ENCODE measurements at regions not wholly inside any gene's neighbourhood (a gene's known extent, or its start where the extent isn't known, plus 50 kb on each side); places are given as distances from the start of the nearest gene placed in this dataset.
"Not testable (repeated sequence)": the region's sequence is repeated elsewhere in the genome, so short reads cannot be mapped to it uniquely, and the experiment has no call there.

DNA sequence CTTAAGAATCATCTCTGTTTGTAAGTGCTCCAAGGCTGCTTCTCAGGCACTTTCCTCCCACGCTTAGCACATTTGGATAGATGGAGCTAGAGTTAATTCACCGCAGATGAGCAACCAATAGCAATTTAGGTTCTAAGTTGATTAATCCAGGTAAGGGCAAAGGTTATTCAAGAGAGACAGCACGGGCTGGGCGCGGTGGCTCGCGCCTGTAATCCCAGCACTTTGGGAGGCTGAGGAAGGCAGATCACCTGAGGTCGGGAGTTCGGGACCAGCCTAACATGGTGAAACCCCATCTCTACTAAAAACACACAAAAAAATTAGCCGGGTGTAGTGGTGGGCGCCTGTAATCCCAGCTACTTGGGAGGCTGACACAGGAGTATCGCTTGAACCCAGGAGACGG is 54.5 kb upstream of the UNC13C start:
- H3K9me2 ChIP-seq (replicated peaks; ENCODE audit: low read depth, low read length); H3F3A ChIP-seq (ENCODE audit: low read depth); H3K4me1 ChIP-seq (ENCODE audit: insufficient read depth, low read length, poor library complexity, severe bottlenecking); H3K9ac ChIP-seq (ENCODE audit: low read depth, low read length, poor library complexity, severe bottlenecking); H3K36me3 ChIP-seq (ENCODE audit: insufficient read depth, low read length); H3K4me3 ChIP-seq (ENCODE audit: low read length, poor library complexity, severe bottlenecking); H3K4me2 ChIP-seq (ENCODE audit: low read depth, low read length, poor library complexity, severe bottlenecking); H2AFZ ChIP-seq (ENCODE audit: low read length); H3K9me3 ChIP-seq (ENCODE audit: insufficient read depth, low read depth, low read length); H3K27me3 ChIP-seq (ENCODE audit: insufficient read depth, low read length, poor library complexity, severe bottlenecking); H3K79me2 ChIP-seq (ENCODE audit: insufficient read depth, low read length); H4K20me1 ChIP-seq (ENCODE audit: insufficient read depth, low read length, poor library complexity, severe bottlenecking): not testable (repeated sequence)

GRCh38 chr15:53918180-53919079 is 59.8 kb upstream of the UNC13C start:
- H3K79me2 ChIP-seq (ENCODE audit: insufficient read depth, low read length): no peaks in the 10 kb centered on the region
- H2AFZ ChIP-seq (ENCODE audit: low read length): no peak overlapping the region
- no peaks in the 10 kb centered on the region for H3F3A ChIP-seq (ENCODE audit: low read depth)
- H3K4me3 ChIP-seq (ENCODE audit: low read length, poor library complexity, severe bottlenecking): no peak overlapping the region
- no peaks in the 10 kb centered on the region for H3K36me3 ChIP-seq (ENCODE audit: insufficient read depth, low read length)
- no peak overlapping the region for H3K9ac ChIP-seq (ENCODE audit: low read depth, low read length, poor library complexity, severe bottlenecking)
- no peak overlapping the region for H3K4me2 ChIP-seq (ENCODE audit: low read depth, low read length, poor library complexity, severe bottlenecking)
- H4K20me1 ChIP-seq (ENCODE audit: insufficient read depth, low read length, poor library complexity, severe bottlenecking): no peaks in the 10 kb centered on the region
- H3K27me3 ChIP-seq (ENCODE audit: insufficient read depth, low read length, poor library complexity, severe bottlenecking): no peaks in the 10 kb centered on the region
- H3K9me2 ChIP-seq (replicated peaks; ENCODE audit: low read depth, low read length): no peaks in the 10 kb centered on the region
- H3K9me3 ChIP-seq (ENCODE audit: insufficient read depth, low read depth, low read length): no peaks in the 10 kb centered on the region
- no peaks in the 10 kb centered on the region for H3K4me1 ChIP-seq (ENCODE audit: insufficient read depth, low read length, poor library complexity, severe bottlenecking)
- TF ChIP-seq, protein P1, sequence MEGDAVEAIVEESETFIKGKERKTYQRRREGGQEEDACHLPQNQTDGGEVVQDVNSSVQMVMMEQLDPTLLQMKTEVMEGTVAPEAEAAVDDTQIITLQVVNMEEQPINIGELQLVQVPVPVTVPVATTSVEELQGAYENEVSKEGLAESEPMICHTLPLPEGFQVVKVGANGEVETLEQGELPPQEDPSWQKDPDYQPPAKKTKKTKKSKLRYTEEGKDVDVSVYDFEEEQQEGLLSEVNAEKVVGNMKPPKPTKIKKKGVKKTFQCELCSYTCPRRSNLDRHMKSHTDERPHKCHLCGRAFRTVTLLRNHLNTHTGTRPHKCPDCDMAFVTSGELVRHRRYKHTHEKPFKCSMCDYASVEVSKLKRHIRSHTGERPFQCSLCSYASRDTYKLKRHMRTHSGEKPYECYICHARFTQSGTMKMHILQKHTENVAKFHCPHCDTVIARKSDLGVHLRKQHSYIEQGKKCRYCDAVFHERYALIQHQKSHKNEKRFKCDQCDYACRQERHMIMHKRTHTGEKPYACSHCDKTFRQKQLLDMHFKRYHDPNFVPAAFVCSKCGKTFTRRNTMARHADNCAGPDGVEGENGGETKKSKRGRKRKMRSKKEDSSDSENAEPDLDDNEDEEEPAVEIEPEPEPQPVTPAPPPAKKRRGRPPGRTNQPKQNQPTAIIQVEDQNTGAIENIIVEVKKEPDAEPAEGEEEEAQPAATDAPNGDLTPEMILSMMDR (conservative IDR thresholded peaks at IDR 0.05; ENCODE audit: low read length): no peak
- no peak for TF ChIP-seq EZH2phosphoT487 (IDR thresholded peaks at IDR 0.05; ENCODE audit: borderline replicate concordance)

- Histone ChIP-seq H3K9me2 (replicated peaks; ENCODE audit: low read depth, low read length) (no peaks in the 10 kb centered on the region), H3K9ac (ENCODE audit: low read depth, low read length, poor library complexity, severe bottlenecking) (no peak overlapping the region), H3K4me1 (ENCODE audit: insufficient read depth, low read length, poor library complexity, severe bottlenecking) (no peaks in the 10 kb centered on the region), H3F3A (ENCODE audit: low read depth) (no peaks in the 10 kb centered on the region), H4K20me1 (ENCODE audit: insufficient read depth, low read length, poor library complexity, severe bottlenecking) (no peaks in the 10 kb centered on the region), H2AFZ (ENCODE audit: low read length) (no peak overlapping the region), H3K4me2 (ENCODE audit: low read depth, low read length, poor library complexity, severe bottlenecking) (no peak overlapping the region), H3K36me3 (ENCODE audit: insufficient read depth, low read length) (no peaks in the 10 kb centered on the region), H3K27me3 (ENCODE audit: insufficient read depth, low read length, poor library complexity, severe bottlenecking) (no peaks in the 10 kb centered on the region), H3K79me2 (ENCODE audit: insufficient read depth, low read length) (no peaks in the 10 kb centered on the region), H3K4me3 (ENCODE audit: low read length, poor library complexity, severe bottlenecking) (no peak overlapping the region), H3K9me3 (ENCODE audit: insufficient read depth, low read depth, low read length) (no peaks in the 10 kb centered on the region)
- no peak for TF ChIP-seq EZH2phosphoT487 (IDR thresholded peaks at IDR 0.05; ENCODE audit: borderline replicate concordance)
- TF ChIP-seq, protein P1 (conservative IDR thresholded peaks at IDR 0.05; ENCODE audit: low read length): no peak
Observed at GRCh38 chr15:53917109-53917508, 61.1 kb upstream of the UNC13C start.

GRCh38 chr15:53911431-53911830 is 66.8 kb upstream of the UNC13C start:
- Histone ChIP-seq H3K9me2 (replicated peaks; ENCODE audit: low read depth, low read length) (no peaks in the 10 kb centered on the region), H3K9ac (ENCODE audit: low read depth, low read length, poor library complexity, severe bottlenecking) (no peak overlapping the region), H2AFZ (ENCODE audit: low read length) (no peak overlapping the region), H3F3A (ENCODE audit: low read depth) (no peaks in the 10 kb centered on the region), H3K4me3 (ENCODE audit: low read length, poor library complexity, severe bottlenecking) (no peak overlapping the region), H3K9me3 (ENCODE audit: insufficient read depth, low read depth, low read length) (no peaks in the 10 kb centered on the region), H3K27me3 (ENCODE audit: insufficient read depth, low read length, poor library complexity, severe bottlenecking) (no peaks in the 10 kb centered on the region), H3K36me3 (ENCODE audit: insufficient read depth, low read length) (no peaks in the 10 kb centered on the region), H3K4me2 (ENCODE audit: low read depth, low read length, poor library complexity, severe bottlenecking) (no peak overlapping the region), H4K20me1 (ENCODE audit: insufficient read depth, low read length, poor library complexity, severe bottlenecking) (no peaks in the 10 kb centered on the region), H3K79me2 (ENCODE audit: insufficient read depth, low read length) (no peaks in the 10 kb centered on the region), H3K4me1 (ENCODE audit: insufficient read depth, low read length, poor library complexity, severe bottlenecking) (no peaks in the 10 kb centered on the region)
- TF ChIP-seq, protein P1 (conservative IDR thresholded peaks at IDR 0.05; ENCODE audit: low read length): no peak
- TF ChIP-seq EZH2phosphoT487 (IDR thresholded peaks at IDR 0.05; ENCODE audit: borderline replicate concordance): no peak

Measured in Loucy (cell line).